HCT116 (cell line): ENCODE measurements at regions not wholly inside any gene's neighbourhood (a gene's known extent, or its start where the extent isn't known, plus 50 kb on each side); places are given as distances from the start of the nearest gene placed in this dataset.

Experiments
- ATAC-seq: fragments of 200-7000 bp; cut with Tn5 transposase; 2 replicates; pipeline ENCODE4 v1.9.1; 2020; ENCODE audit warnings: mild to moderate bottlenecking, moderate library complexity
- BruUV-seq: library from RNA; stranded (reverse); fragments of 400-500 nt; replicated peaks from 2 replicates; lab custom pipeline; 2021; lab: Mats Ljungman, UMichigan
- CTCF ChIA-PET: fragments of 300-600 bp; sonication (Branson Sonifier 250); formaldehyde crosslinking; loops from one replicate; lab custom pipeline; 2021; ENCODE audit warnings: antibody characterized with exemption; lab: Charles Lee
- POLR2A ChIA-PET: fragments of 300-600, 350-600 bp; sonication (Branson Sonifier 250); formaldehyde crosslinking; loops from one replicate; lab custom pipeline; 2021; ENCODE audit warnings: antibody characterized with exemption; lab: Charles Lee
- RAD21 ChIA-PET, 2 experiments: fragments of 300-600 bp; sonication (Branson Sonifier 250); formaldehyde crosslinking; loops; one replicate each; lab custom pipeline; 2023; ENCODE audit warnings: low total read pairs in 2 of 2; ENCODE audit not compliant: uncharacterized antibody in 2 of 2, unreplicated experiment in 2 of 2, low non-redundant PET in 1 of 2; lab: Charles Lee
- DNase-seq: peaks from one replicate; pipeline ENCODE4 v3.0.0-alpha.2; 2010; ENCODE audit warnings: low read depth, low spot score
- H2AFZ ChIP-seq: fragments of 200-600 bp; shearing (Covaris generic), sonication (generic); 2 replicates; pipeline ENCODE4 v1.6.1; 2017; ENCODE audit warnings: low read depth, mixed run types, mixed read lengths, antibody characterized with exemption, low read length; ENCODE audit not compliant: poor library complexity, severe bottlenecking
- H3K27ac ChIP-seq: 2 replicates; pipeline ENCODE4 v1.5.1; 2012; ENCODE audit warnings: low read depth, low read length
- H3K27me3 ChIP-seq: fragments of 200-600 bp; sonication (generic); 2 replicates; pipeline ENCODE4 v1.6.1; 2016; ENCODE audit warnings: mixed run types, low read length, mixed read lengths; ENCODE audit not compliant: insufficient read depth
- H3K36me3 ChIP-seq, 2 experiments: fragments of 200-500 bp in 1 of 2; fragments of 200-600 bp in 1 of 2; sonication (Bioruptor generic) in 1 of 2; sonication (generic) in 1 of 2; 2 replicates each; pipeline versions ENCODE4 v1.5.1 to v1.6.1; 2014 to 2016; ENCODE audit warnings: low read length in 2 of 2, inconsistent platforms in 1 of 2, mixed read lengths in 1 of 2, mixed run types in 1 of 2; ENCODE audit not compliant: insufficient read depth in 2 of 2, control insufficient read depth in 1 of 2
- H3K4me1 ChIP-seq, 2 experiments: fragments of 200-600 bp in 1 of 2; sonication (generic) in 1 of 2; 2 replicates each; pipeline versions ENCODE4 v1.5.1 to v1.6.1; 2012 to 2017; ENCODE audit warnings: low read length in 2 of 2, inconsistent platforms in 1 of 2, mild to moderate bottlenecking in 1 of 2, mixed read lengths in 1 of 2, mixed run types in 1 of 2, moderate library complexity in 1 of 2; ENCODE audit not compliant: insufficient read depth in 2 of 2, control insufficient read depth in 1 of 2
- H3K4me2 ChIP-seq: fragments of 200-600 bp; sonication (generic); 2 replicates; pipeline ENCODE4 v1.6.1; 2017; ENCODE audit warnings: mixed run types, low read length, mixed read lengths
- H3K4me3 ChIP-seq, 2 experiments: fragments of 200-600 bp in 1 of 2; sonication (generic) in 1 of 2; replicated peaks in 1 of 2; 2 replicates each; pipeline ENCODE4 v1.5.1; 2011 to 2016; ENCODE audit warnings: low read length in 2 of 2, control low read depth in 1 of 2, low read depth in 1 of 2, mild to moderate bottlenecking in 1 of 2, mixed read lengths in 1 of 2, mixed run types in 1 of 2
- H3K79me2 ChIP-seq: fragments of 200-600 bp; sonication (generic); 2 replicates; pipeline ENCODE4 v1.6.1; 2017; ENCODE audit warnings: mild to moderate bottlenecking, mixed run types, low read length, moderate library complexity, mixed read lengths; ENCODE audit not compliant: insufficient read depth
- H3K9ac ChIP-seq: fragments of 200-600 bp; sonication (generic); 2 replicates; pipeline ENCODE4 v1.6.1; 2016; ENCODE audit warnings: low read length, mixed read lengths
- H3K9me2 ChIP-seq: fragments of 200-600 bp; sonication (generic), shearing (Covaris generic); 2 replicates; pipeline ENCODE4 v1.6.1; 2017; ENCODE audit warnings: mixed run types, mild to moderate bottlenecking, moderate library complexity; ENCODE audit not compliant: insufficient read depth
- H3K9me3 ChIP-seq, 2 experiments: fragments of 200-500 bp in 1 of 2; fragments of 200-600 bp in 1 of 2; sonication (Bioruptor generic) in 1 of 2; sonication (generic) in 1 of 2; 2 replicates each; pipeline ENCODE4 v1.6.1; 2014 to 2017; ENCODE audit warnings: low read length in 2 of 2, mixed read lengths in 2 of 2, inconsistent platforms in 1 of 2, low read depth in 1 of 2, mild to moderate bottlenecking in 1 of 2, mixed run types in 1 of 2, moderate library complexity in 1 of 2; ENCODE audit not compliant: control insufficient read depth in 1 of 2, insufficient read depth in 1 of 2
- H4K20me1 ChIP-seq: fragments of 200-600 bp; sonication (generic), shearing (Covaris generic); 2 replicates; pipeline ENCODE4 v1.6.1; 2017; ENCODE audit warnings: mixed run types, mild to moderate bottlenecking, moderate library complexity; ENCODE audit not compliant: insufficient read depth
- CTCF ChIP-seq, 3 experiments: fragments of 200-600 bp in 1 of 3; sonication (generic) in 1 of 3; IDR thresholded peaks in 2 of 3; conservative IDR thresholded peaks in 1 of 3; 2 replicates each; pipeline ENCODE4 v1.5.1; 2012 to 2017; ENCODE audit warnings: low read depth in 2 of 3, low read length in 2 of 3, antibody characterized with exemption in 1 of 3, borderline replicate concordance in 1 of 3, control low read depth in 1 of 3, mild to moderate bottlenecking in 1 of 3, mixed read lengths in 1 of 3, mixed run types in 1 of 3, moderate library complexity in 1 of 3; ENCODE audit not compliant: insufficient read depth in 1 of 3
- EGR1 ChIP-seq: IDR thresholded peaks from 2 replicates; pipeline ENCODE4 v1.6.1; 2012; ENCODE audit warnings: low read depth
- EZH2 ChIP-seq: fragments of 200-600 bp; sonication (generic); IDR thresholded peaks from 2 replicates; pipeline ENCODE4 v1.6.1; 2017; ENCODE audit warnings: antibody characterized with exemption, mixed run types
- EZH2phosphoT487 ChIP-seq: fragments of 200-600 bp; IDR thresholded peaks from 2 replicates; pipeline ENCODE4 v1.6.1; 2018; ENCODE audit warnings: antibody characterized with exemption, borderline replicate concordance
- FOSL1 ChIP-seq: IDR thresholded peaks from 2 replicates; pipeline ENCODE4 v1.6.1; 2012; ENCODE audit warnings: low read depth
- JUND ChIP-seq: IDR thresholded peaks from 2 replicates; pipeline ENCODE4 v1.6.1; 2012
- POLR2A ChIP-seq: IDR thresholded peaks from 2 replicates; pipeline ENCODE4 v1.7.0; 2011; ENCODE audit warnings: borderline replicate concordance; ENCODE audit not compliant: insufficient read depth, insufficient read length; ENCODE audit errors: extremely low read depth
- POLR2AphosphoS5 ChIP-seq: IDR thresholded peaks from 2 replicates; pipeline ENCODE4 v1.6.1; 2011; ENCODE audit warnings: mild to moderate bottlenecking, low read depth, low read length, moderate library complexity
- SIN3A ChIP-seq: IDR thresholded peaks from 2 replicates; pipeline ENCODE4 v1.6.1; 2012; ENCODE audit warnings: low read depth
- SP1 ChIP-seq: IDR thresholded peaks from 2 replicates; pipeline ENCODE4 v1.6.1; 2012; ENCODE audit warnings: low read depth
- SRF ChIP-seq: IDR thresholded peaks from 2 replicates; pipeline ENCODE4 v1.6.1; 2012; ENCODE audit warnings: low read depth
- TCF7L2 ChIP-seq: IDR thresholded peaks from 2 replicates; pipeline ENCODE4 v1.7.0; 2011; ENCODE audit warnings: borderline replicate concordance, inconsistent platforms; ENCODE audit not compliant: insufficient read depth, insufficient read length; ENCODE audit errors: extremely low read depth
- intact Hi-C: fragments of 100-400 bp; cut with micrococcal nuclease; formaldehyde crosslinking; loops from 2 replicates; pipeline ENCODE4 v1.10.0; 2022
- TF ChIP-seq, protein P1 (sequence below): IDR thresholded peaks from 2 replicates; pipeline ENCODE4 v1.6.1; 2011; ENCODE audit warnings: mild to moderate bottlenecking, low read length, moderate library complexity; ENCODE audit not compliant: insufficient replicate concordance; ENCODE audit errors: extremely low read depth
- TF ChIP-seq, protein P2 (sequence below): IDR thresholded peaks from 2 replicates; pipeline ENCODE4 v1.6.1; 2012; ENCODE audit warnings: low read depth

GRCh38 chr4:134043266-134043665 lies 158.3 kb downstream of the PABPC4L start:
- intact Hi-C loops: no loop called here
- no peak overlapping the region for H3K9ac ChIP-seq
- no peaks in the 10 kb centered on the region for H3K79me2 ChIP-seq
- no peaks in the 10 kb centered on the region for H3K4me1 ChIP-seq
- BruUV-seq: no TSS peak
- DNase-seq (no peak), ATAC-seq (no peak)
- no peak overlapping the region for H3K4me3 ChIP-seq
- no peaks in the 10 kb centered on the region for H3K36me3 ChIP-seq
- H3K9me2 ChIP-seq: no peaks in the 10 kb centered on the region
- ChIA-PET RAD21 (no interaction called here), POLR2A (no interaction called here), CTCF (no interaction called here)
- no peak overlapping the region for H3K27ac ChIP-seq
- H4K20me1 ChIP-seq: no peaks in the 10 kb centered on the region
- TF ChIP-seq FOSL1: no peak
- no peak for TF ChIP-seq POLR2AphosphoS5
- TF ChIP-seq, protein P1, sequence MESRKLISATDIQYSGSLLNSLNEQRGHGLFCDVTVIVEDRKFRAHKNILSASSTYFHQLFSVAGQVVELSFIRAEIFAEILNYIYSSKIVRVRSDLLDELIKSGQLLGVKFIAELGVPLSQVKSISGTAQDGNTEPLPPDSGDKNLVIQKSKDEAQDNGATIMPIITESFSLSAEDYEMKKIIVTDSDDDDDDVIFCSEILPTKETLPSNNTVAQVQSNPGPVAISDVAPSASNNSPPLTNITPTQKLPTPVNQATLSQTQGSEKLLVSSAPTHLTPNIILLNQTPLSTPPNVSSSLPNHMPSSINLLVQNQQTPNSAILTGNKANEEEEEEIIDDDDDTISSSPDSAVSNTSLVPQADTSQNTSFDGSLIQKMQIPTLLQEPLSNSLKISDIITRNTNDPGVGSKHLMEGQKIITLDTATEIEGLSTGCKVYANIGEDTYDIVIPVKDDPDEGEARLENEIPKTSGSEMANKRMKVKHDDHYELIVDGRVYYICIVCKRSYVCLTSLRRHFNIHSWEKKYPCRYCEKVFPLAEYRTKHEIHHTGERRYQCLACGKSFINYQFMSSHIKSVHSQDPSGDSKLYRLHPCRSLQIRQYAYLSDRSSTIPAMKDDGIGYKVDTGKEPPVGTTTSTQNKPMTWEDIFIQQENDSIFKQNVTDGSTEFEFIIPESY: no peak
- no peak for TF ChIP-seq CTCF (IDR thresholded peaks at IDR 0.05 in 2 of 3, conservative IDR thresholded peaks at IDR 0.05 in 1 of 3; ENCODE audit: borderline replicate concordance in 1 of 3, insufficient read depth in 1 of 3, low read depth in 2 of 3, low read length in 2 of 3)
- H3K9me3 ChIP-seq: no peaks in the 10 kb centered on the region
- H3K27me3 ChIP-seq: no peaks in the 10 kb centered on the region
- no peak overlapping the region for H3K4me2 ChIP-seq
- H2AFZ ChIP-seq: no peak overlapping the region

GRCh38 chr4:134028421-134028820 lies 173.2 kb downstream of the PABPC4L start:
- ChIA-PET RAD21 (no interaction called here), CTCF (no interaction called here), POLR2A (no interaction called here)
- Histone ChIP-seq H3K27me3 (no peaks in the 10 kb centered on the region), H3K27ac (no peak overlapping the region), H3K79me2 (no peaks in the 10 kb centered on the region), H3K4me1 (0 out of 4 replicates have a peak, but pooled peaks cover 0 to 4% of the 10 kb centered on the region in 2 experiments), H3K9ac (no peak overlapping the region), H3K9me3 (no peaks in the 10 kb centered on the region), H3K36me3 (no peaks in the 10 kb centered on the region), H3K4me2 (no peak overlapping the region), H3K9me2 (no peaks in the 10 kb centered on the region), H3K4me3 (no peak overlapping the region), H4K20me1 (no peaks in the 10 kb centered on the region), H2AFZ (no peak overlapping the region)
- DNase-seq (no peak), ATAC-seq (no peak)
- BruUV-seq: no TSS peak
- intact Hi-C loops: loop anchor here (10.0 kb wide), 1 partner anchor 436 kb away; no protein-coding TSS in a partner anchor
- TF ChIP-seq POLR2A (no peak), SP1 (no peak), SRF (no peak), SIN3A (no peak), EZH2phosphoT487 (no peak), JUND (no peak), EGR1 (no peak), EZH2 (no peak), TCF7L2 (no peak)
- TF ChIP-seq, protein P2, sequence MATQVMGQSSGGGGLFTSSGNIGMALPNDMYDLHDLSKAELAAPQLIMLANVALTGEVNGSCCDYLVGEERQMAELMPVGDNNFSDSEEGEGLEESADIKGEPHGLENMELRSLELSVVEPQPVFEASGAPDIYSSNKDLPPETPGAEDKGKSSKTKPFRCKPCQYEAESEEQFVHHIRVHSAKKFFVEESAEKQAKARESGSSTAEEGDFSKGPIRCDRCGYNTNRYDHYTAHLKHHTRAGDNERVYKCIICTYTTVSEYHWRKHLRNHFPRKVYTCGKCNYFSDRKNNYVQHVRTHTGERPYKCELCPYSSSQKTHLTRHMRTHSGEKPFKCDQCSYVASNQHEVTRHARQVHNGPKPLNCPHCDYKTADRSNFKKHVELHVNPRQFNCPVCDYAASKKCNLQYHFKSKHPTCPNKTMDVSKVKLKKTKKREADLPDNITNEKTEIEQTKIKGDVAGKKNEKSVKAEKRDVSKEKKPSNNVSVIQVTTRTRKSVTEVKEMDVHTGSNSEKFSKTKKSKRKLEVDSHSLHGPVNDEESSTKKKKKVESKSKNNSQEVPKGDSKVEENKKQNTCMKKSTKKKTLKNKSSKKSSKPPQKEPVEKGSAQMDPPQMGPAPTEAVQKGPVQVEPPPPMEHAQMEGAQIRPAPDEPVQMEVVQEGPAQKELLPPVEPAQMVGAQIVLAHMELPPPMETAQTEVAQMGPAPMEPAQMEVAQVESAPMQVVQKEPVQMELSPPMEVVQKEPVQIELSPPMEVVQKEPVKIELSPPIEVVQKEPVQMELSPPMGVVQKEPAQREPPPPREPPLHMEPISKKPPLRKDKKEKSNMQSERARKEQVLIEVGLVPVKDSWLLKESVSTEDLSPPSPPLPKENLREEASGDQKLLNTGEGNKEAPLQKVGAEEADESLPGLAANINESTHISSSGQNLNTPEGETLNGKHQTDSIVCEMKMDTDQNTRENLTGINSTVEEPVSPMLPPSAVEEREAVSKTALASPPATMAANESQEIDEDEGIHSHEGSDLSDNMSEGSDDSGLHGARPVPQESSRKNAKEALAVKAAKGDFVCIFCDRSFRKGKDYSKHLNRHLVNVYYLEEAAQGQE: no peak
